GM06990 (cell line): ENCODE measurements at regions not wholly inside any gene's neighbourhood (a gene's known extent, or its start where the extent isn't known, plus 50 kb on each side); places are given as distances from the start of the nearest gene placed in this dataset.

ENCODE experiments used
- DNase-seq: peaks from one replicate; pipeline ENCODE4 v3.0.0-alpha.2; 2011; ENCODE audit not compliant: insufficient read length; ENCODE audit errors: extremely low read depth
- H3K27me3 ChIP-seq: replicated peaks from 2 replicates; pipeline ENCODE4 v1.6.0; 2011; ENCODE audit warnings: low read length; ENCODE audit not compliant: control insufficient read depth, insufficient read depth
- H3K36me3 ChIP-seq: 2 replicates; pipeline ENCODE4 v1.5.1; 2011; ENCODE audit warnings: low read length; ENCODE audit not compliant: control insufficient read depth, insufficient read depth
- H3K4me3 ChIP-seq: replicated peaks from 2 replicates; pipeline ENCODE4 v1.5.1; 2011; ENCODE audit warnings: low read depth, mild to moderate bottlenecking, control low read depth, low read length
- CTCF ChIP-seq: IDR thresholded peaks from 2 replicates; pipeline ENCODE4 v1.5.1; 2011; ENCODE audit warnings: low read length, control low read depth, mild to moderate bottlenecking, inconsistent platforms; ENCODE audit not compliant: insufficient read depth, poor library complexity, severe bottlenecking

- DNase-seq: no peak
- TF ChIP-seq CTCF: no peak
Observed at GRCh38 chr17:65362826-65363225, 198.6 kb downstream of the AXIN2 start.

GRCh38 chr17:65360961-65361552 is 200.4 kb downstream of the AXIN2 start:
- no peak for TF ChIP-seq CTCF
- Histone ChIP-seq H3K27me3 (no peaks in the 10 kb centered on the region), H3K36me3 (no peaks in the 10 kb centered on the region), H3K4me3 (no peak overlapping the region)
- DNase-seq: no peak

More at GRCh38 chr17:65362826-65363225, 198.6 kb downstream of the AXIN2 start:
- H3K27me3 ChIP-seq: no peaks in the 10 kb centered on the region
- no peak overlapping the region for H3K4me3 ChIP-seq
- H3K36me3 ChIP-seq: no peaks in the 10 kb centered on the region

- DNase-seq: no peak
- Histone ChIP-seq H3K4me3 (no peak overlapping the region), H3K36me3 (no peaks in the 10 kb centered on the region), H3K27me3 (no peaks in the 10 kb centered on the region)
- no peak for TF ChIP-seq CTCF
Observed at GRCh38 chr17:65359016-65359415, 202.4 kb downstream of the AXIN2 start.

- H3K4me3 ChIP-seq: no peak overlapping the region
- no peaks in the 10 kb centered on the region for H3K27me3 ChIP-seq
- no peak for TF ChIP-seq CTCF
- no peak for DNase-seq
- H3K36me3 ChIP-seq: no peaks in the 10 kb centered on the region
Observed at GRCh38 chr17:65356536-65356935, 204.9 kb downstream of the AXIN2 start.

GRCh38 chr17:65355246-65355645 is 206.2 kb downstream of the AXIN2 start:
- DNase-seq: no peak
- no peaks in the 10 kb centered on the region for H3K36me3 ChIP-seq
- no peak overlapping the region for H3K4me3 ChIP-seq
- TF ChIP-seq CTCF: no peak
- no peaks in the 10 kb centered on the region for H3K27me3 ChIP-seq

- Histone ChIP-seq H3K36me3 (no peaks in the 10 kb centered on the region), H3K4me3 (no peak overlapping the region), H3K27me3 (no peaks in the 10 kb centered on the region)
- no peak for DNase-seq
- no peak for TF ChIP-seq CTCF
Observed at GRCh38 chr17:65349916-65350315, 211.5 kb downstream of the AXIN2 start.
